ENCODE measurements at regions not wholly inside any gene's neighbourhood (a gene's known extent, or its start where the extent isn't known, plus 50 kb on each side); places are given as distances from the start of the nearest gene placed in this dataset.

DNA sequence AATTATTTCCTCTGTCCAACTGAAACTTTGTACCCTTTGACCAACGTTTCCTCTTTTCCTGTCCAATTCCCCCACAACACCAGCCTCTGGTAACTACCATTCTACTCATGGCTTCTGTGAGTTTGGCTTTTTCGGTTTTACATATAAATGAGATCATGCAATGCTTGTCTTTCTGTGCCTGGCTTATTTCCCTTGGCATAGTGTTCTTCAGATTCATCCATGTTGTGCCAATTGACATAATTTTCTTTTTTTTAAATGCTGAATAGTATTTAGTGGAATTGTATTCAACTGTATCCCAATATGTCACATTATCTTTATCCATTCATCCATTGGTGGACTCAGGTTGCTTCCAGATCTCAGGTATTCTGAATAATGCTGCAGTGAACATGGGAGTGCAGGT is 222.5 kb upstream of the GALNTL6 start:
- no peak for ATAC-seq
- no peak for DNase-seq
- Histone ChIP-seq H3K4me1 (no peaks in the 10 kb centered on the region), H3K9me3 (no peaks in the 10 kb centered on the region), H3K4me3 (no peak overlapping the region), H3K27ac (no peak overlapping the region), H3K36me3 (no peaks in the 10 kb centered on the region), H3K27me3 (no peaks in the 10 kb centered on the region)
- intact Hi-C loops (cut with DNase I) = no loop called here
- TF ChIP-seq, protein P1, sequence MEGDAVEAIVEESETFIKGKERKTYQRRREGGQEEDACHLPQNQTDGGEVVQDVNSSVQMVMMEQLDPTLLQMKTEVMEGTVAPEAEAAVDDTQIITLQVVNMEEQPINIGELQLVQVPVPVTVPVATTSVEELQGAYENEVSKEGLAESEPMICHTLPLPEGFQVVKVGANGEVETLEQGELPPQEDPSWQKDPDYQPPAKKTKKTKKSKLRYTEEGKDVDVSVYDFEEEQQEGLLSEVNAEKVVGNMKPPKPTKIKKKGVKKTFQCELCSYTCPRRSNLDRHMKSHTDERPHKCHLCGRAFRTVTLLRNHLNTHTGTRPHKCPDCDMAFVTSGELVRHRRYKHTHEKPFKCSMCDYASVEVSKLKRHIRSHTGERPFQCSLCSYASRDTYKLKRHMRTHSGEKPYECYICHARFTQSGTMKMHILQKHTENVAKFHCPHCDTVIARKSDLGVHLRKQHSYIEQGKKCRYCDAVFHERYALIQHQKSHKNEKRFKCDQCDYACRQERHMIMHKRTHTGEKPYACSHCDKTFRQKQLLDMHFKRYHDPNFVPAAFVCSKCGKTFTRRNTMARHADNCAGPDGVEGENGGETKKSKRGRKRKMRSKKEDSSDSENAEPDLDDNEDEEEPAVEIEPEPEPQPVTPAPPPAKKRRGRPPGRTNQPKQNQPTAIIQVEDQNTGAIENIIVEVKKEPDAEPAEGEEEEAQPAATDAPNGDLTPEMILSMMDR (IDR thresholded peaks at IDR 0.05) = no peak

- no peaks in the 10 kb centered on the region for H3K36me3 ChIP-seq
- TF ChIP-seq, protein P1 (IDR thresholded peaks at IDR 0.05) = no peak
- no peak for ATAC-seq
- no peak overlapping the region for H3K27ac ChIP-seq
- no peaks in the 10 kb centered on the region for H3K4me1 ChIP-seq
- no peak for DNase-seq
- H3K4me3 ChIP-seq = no peak overlapping the region
- no peaks in the 10 kb centered on the region for H3K27me3 ChIP-seq
- H3K9me3 ChIP-seq = no peaks in the 10 kb centered on the region
- intact Hi-C loops (cut with DNase I) = no loop called here
Observed at GRCh38 chr4:171588764-171589163, 224.4 kb upstream of the GALNTL6 start.

DNA sequence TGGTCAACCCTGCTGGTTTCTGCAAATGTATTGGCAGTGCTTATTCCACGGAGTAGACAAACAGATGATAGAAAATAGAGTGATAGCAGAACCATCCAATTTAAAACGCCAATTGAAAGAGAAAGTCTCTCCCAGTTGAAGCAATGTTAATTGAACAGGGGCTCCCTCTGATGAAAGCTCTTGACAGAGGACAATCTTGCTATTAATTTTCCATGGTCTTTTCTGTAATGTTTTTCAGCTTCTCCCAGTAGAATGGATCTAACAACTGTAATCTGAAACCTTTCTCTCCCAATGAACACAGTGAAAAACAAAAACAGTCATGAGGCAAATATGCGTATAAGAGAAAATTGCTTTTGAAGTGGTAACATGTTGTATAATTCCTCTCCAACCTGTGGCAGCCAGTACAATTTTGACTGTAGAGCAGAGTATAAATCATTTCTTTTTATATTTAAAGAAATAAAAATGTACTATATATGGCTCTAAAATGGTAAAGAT is 225.1 kb upstream of the GALNTL6 start:
- no peaks in the 10 kb centered on the region for H3K27me3 ChIP-seq
- intact Hi-C loops (cut with DNase I) = no loop called here
- H3K27ac ChIP-seq = no peak overlapping the region
- H3K4me1 ChIP-seq = no peaks in the 10 kb centered on the region
- H3K9me3 ChIP-seq = no peaks in the 10 kb centered on the region
- TF ChIP-seq, protein P1 (IDR thresholded peaks at IDR 0.05) = no peak
- DNase-seq (no peak), ATAC-seq (no peak)
- no peaks in the 10 kb centered on the region for H3K36me3 ChIP-seq
- no peak overlapping the region for H3K4me3 ChIP-seq

GRCh38 chr4:171583790-171584189 is 229.4 kb upstream of the GALNTL6 start:
- Histone ChIP-seq H3K36me3 (no peaks in the 10 kb centered on the region), H3K27me3 (no peaks in the 10 kb centered on the region), H3K9me3 (no peaks in the 10 kb centered on the region), H3K4me1 (no peaks in the 10 kb centered on the region), H3K4me3 (no peak overlapping the region), H3K27ac (no peak overlapping the region)
- TF ChIP-seq, protein P1 (IDR thresholded peaks at IDR 0.05) = no peak
- ATAC-seq (no peak), DNase-seq (no peak)
- intact Hi-C loops (cut with DNase I) = no loop called here

GRCh38 chr4:171582961-171583581 is 230.1 kb upstream of the GALNTL6 start:
- intact Hi-C loops (cut with DNase I) = no loop called here
- Histone ChIP-seq H3K4me1 (no peaks in the 10 kb centered on the region), H3K4me3 (no peak overlapping the region), H3K27me3 (no peaks in the 10 kb centered on the region), H3K27ac (no peak overlapping the region), H3K36me3 (no peaks in the 10 kb centered on the region), H3K9me3 (no peaks in the 10 kb centered on the region)
- ATAC-seq (no peak), DNase-seq (no peak)
- TF ChIP-seq, protein P1 (IDR thresholded peaks at IDR 0.05) = no peak

DNA sequence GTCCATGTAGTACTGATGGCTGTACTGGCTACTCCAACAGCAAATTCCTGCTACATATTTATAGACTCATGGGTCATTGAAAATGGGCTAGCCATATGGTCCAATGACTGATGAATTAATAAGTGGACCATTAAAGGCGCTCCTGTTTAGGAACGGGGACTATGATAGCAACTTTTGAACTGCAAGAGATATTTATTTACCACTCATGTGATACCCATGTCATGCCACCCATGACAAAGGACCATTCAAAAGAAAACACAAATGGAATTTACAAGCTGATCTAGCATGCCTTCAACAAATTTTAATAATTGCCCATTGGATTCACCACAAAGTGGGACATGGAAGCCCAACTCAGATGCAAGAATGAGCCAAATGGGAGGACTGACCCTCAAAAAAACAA is 240.0 kb upstream of the GALNTL6 start:
- TF ChIP-seq, protein P1 (IDR thresholded peaks at IDR 0.05) = no peak

More for the DNA sequence above, 240.0 kb upstream of the GALNTL6 start:
- Histone ChIP-seq H3K27me3 (no peaks in the 10 kb centered on the region), H3K27ac (no peak overlapping the region), H3K36me3 (no peaks in the 10 kb centered on the region), H3K4me3 (no peak overlapping the region), H3K9me3 (no peaks in the 10 kb centered on the region), H3K4me1 (no peaks in the 10 kb centered on the region)
- intact Hi-C loops (cut with DNase I) = no loop called here
- ATAC-seq = no peak
- no peak for DNase-seq
